Testis (tissue), 2 donors: ENCODE measurements at regions not wholly inside any gene's neighbourhood (a gene's known extent, or its start where the extent isn't known, plus 50 kb on each side); places are given as distances from the start of the nearest gene placed in this dataset.

ENCODE experiments used
- DNase-seq: peaks from one replicate; pipeline ENCODE4 v3.0.0-alpha.2; 2019
- H3K27ac ChIP-seq, 2 donors: fragments of 200-600 bp; sonication (generic); one replicate each; pipeline ENCODE4 v1.5.1; 2019
- H3K27me3 ChIP-seq: fragments of 200-600 bp; sonication (generic); one replicate; pipeline ENCODE4 v1.5.1; 2019
- H3K36me3 ChIP-seq: fragments of 200-600 bp; sonication (generic); one replicate; pipeline ENCODE4 v1.5.1; 2017; ENCODE audit warnings: low read depth; ENCODE audit errors: missing control alignments
- H3K4me1 ChIP-seq: fragments of 200-600 bp; sonication (generic); one replicate; pipeline ENCODE4 v1.5.1; 2019
- H3K4me3 ChIP-seq, 2 donors: fragments of 200-600 bp; sonication (generic); one replicate each; pipeline ENCODE4 v1.5.1; 2017 to 2019
- H3K9me3 ChIP-seq: fragments of 200-600 bp; sonication (generic); one replicate; pipeline ENCODE4 v1.5.1; 2017
- CTCF ChIP-seq, 3 experiments: fragments of 450-650 bp in 2 of 3; fragments of 200-600 bp in 1 of 3; sonication (generic) in 1 of 3; IDR thresholded peaks; one replicate each; pipeline ENCODE4 v1.5.1; 2016 to 2019; ENCODE audit warnings: antibody characterized with exemption in 3 of 3, mild to moderate bottlenecking in 2 of 3, moderate library complexity in 1 of 3
- POLR2A ChIP-seq: fragments of 450-650 bp; IDR thresholded peaks from one replicate; pipeline ENCODE4 v1.6.1; 2017; ENCODE audit warnings: antibody characterized with exemption, mild to moderate bottlenecking, moderate library complexity
- WGBS, 2 donors: methylation state at CpG; one replicate each; pipeline ENCODE4 v1.1.5; 2018; 5-methylcytosine and 5-hydroxymethylcytosine counted together
- intact Hi-C: fragments of 100-400 bp; cut with DNase I; formaldehyde crosslinking; loops from one replicate; pipeline ENCODE4 v1.15.1; 2023; ENCODE audit warnings: low total_unique reads

GRCh38 chr2:42848726-42849290, 56.4 kb upstream of the HAAO start:
- no peak for DNase-seq
- Histone ChIP-seq H3K4me1 (peaks cover 7% of the 10 kb centered on the region), H3K27ac (no peak overlapping the region), H3K4me3 (no peak overlapping the region), H3K9me3 (no peaks in the 10 kb centered on the region), H3K36me3 (no peaks in the 10 kb centered on the region), H3K27me3 (no peaks in the 10 kb centered on the region)
- TF ChIP-seq POLR2A (no peak), CTCF (IDR thresholded peaks at IDR 0.05) (no peak)
- 96 to 97% methylated on average over 9 to 10 of the region's 10 CpGs for WGBS, 2 donors
- intact Hi-C loops = loop anchor here (10.0 kb wide), 1 partner anchor 376 kb away; the partner anchor contains the start of gene ZFP36L2

GRCh38 chr2:42848265-42848664, 55.9 kb upstream of the HAAO start:
- Histone ChIP-seq H3K4me1 (peaks cover 3% of the 10 kb centered on the region), H3K27me3 (no peaks in the 10 kb centered on the region), H3K36me3 (no peaks in the 10 kb centered on the region), H3K4me3 (no peak overlapping the region), H3K27ac (no peak overlapping the region), H3K9me3 (no peaks in the 10 kb centered on the region)
- WGBS, 2 donors = 85 to 100% methylated on average over 1 of the region's 1 CpG
- DNase-seq = no peak
- intact Hi-C loops = loop anchor here (10.0 kb wide), 1 partner anchor 377 kb away; the partner anchor contains the start of gene ZFP36L2
- TF ChIP-seq POLR2A (no peak), CTCF (IDR thresholded peaks at IDR 0.05) (no peak)

- DNase-seq = no peak
- Histone ChIP-seq H3K4me3 (no peak overlapping the region), H3K4me1 (peaks cover 3% of the 10 kb centered on the region), H3K27ac (no peak overlapping the region), H3K9me3 (no peaks in the 10 kb centered on the region), H3K27me3 (no peaks in the 10 kb centered on the region), H3K36me3 (no peaks in the 10 kb centered on the region)
- TF ChIP-seq POLR2A (no peak), CTCF (IDR thresholded peaks at IDR 0.05) (no peak)
- 90 to 94% methylated on average over 9 of the region's 9 CpGs for WGBS, 2 donors
- intact Hi-C loops = loop anchor here (10.0 kb wide), 1 partner anchor 377 kb away; the partner anchor contains the start of gene ZFP36L2
Observed at GRCh38 chr2:42847596-42848151, 55.3 kb upstream of the HAAO start.

- intact Hi-C loops = loop anchor here (10.0 kb wide), 1 partner anchor 378 kb away; the partner anchor contains the start of gene ZFP36L2
- H3K9me3 ChIP-seq = no peaks in the 10 kb centered on the region
- H3K4me1 ChIP-seq = peaks cover 3% of the 10 kb centered on the region
- H3K27me3 ChIP-seq = no peaks in the 10 kb centered on the region
- WGBS, 2 donors = 96 to 97% methylated on average over 9 of the region's 9 CpGs
- no peaks in the 10 kb centered on the region for H3K36me3 ChIP-seq
- H3K27ac ChIP-seq = no peak overlapping the region
- no peak for DNase-seq
- H3K4me3 ChIP-seq = no peak overlapping the region
- no peak for TF ChIP-seq CTCF (IDR thresholded peaks at IDR 0.05)
- no peak for TF ChIP-seq POLR2A
Observed at GRCh38 chr2:42846932-42847595, 54.7 kb upstream of the HAAO start.
